A549 (cell line): ENCODE measurements at regions not wholly inside any gene's neighbourhood (a gene's known extent, or its start where the extent isn't known, plus 50 kb on each side); places are given as distances from the start of the nearest gene placed in this dataset.

Experiments
- EP300 ChIP-seq, 2 experiments: fragments of >200 bp; sonication (Bioruptor Twin); formaldehyde crosslinking; IDR thresholded peaks; 2 replicates in 1 of 2; 3 replicates in 1 of 2; pipeline ENCODE4 v1.6.1; 2016 to 2017
- TF ChIP-seq, protein P1 (sequence below): fragments of >200 bp; sonication (Bioruptor Twin); formaldehyde crosslinking; IDR thresholded peaks from 3 replicates; pipeline ENCODE4 v1.5.1; 2016

DNA sequence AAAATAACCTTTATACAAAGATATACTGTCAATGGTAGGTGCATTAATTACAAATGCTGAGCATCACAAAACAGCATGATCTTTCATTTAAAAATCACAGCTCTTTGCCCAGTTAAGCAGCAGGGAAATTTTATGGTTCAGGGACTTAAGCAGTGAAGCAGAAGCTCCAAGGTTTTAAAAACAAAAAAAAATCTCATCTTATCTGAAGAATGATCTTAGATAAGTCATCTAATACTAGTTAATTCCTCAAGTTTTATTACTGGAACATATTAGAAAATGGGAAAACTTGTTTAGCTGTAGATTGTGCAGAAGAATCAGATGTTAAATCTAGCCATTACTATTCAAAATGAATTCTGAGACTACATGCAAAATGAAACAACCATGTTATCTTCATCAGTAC, 289.9 kb downstream of the GASK1B start:
- TF ChIP-seq, protein P1, sequence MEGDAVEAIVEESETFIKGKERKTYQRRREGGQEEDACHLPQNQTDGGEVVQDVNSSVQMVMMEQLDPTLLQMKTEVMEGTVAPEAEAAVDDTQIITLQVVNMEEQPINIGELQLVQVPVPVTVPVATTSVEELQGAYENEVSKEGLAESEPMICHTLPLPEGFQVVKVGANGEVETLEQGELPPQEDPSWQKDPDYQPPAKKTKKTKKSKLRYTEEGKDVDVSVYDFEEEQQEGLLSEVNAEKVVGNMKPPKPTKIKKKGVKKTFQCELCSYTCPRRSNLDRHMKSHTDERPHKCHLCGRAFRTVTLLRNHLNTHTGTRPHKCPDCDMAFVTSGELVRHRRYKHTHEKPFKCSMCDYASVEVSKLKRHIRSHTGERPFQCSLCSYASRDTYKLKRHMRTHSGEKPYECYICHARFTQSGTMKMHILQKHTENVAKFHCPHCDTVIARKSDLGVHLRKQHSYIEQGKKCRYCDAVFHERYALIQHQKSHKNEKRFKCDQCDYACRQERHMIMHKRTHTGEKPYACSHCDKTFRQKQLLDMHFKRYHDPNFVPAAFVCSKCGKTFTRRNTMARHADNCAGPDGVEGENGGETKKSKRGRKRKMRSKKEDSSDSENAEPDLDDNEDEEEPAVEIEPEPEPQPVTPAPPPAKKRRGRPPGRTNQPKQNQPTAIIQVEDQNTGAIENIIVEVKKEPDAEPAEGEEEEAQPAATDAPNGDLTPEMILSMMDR = no peak
- TF ChIP-seq EP300 (IDR thresholded peaks at IDR 0.05) = no peak
